Mesenchymal stem cell (in vitro differentiated cells and primary cell): ENCODE measurements at regions not wholly inside any gene's neighbourhood (a gene's known extent, or its start where the extent isn't known, plus 50 kb on each side); places are given as distances from the start of the nearest gene placed in this dataset.

ENCODE experiments used
- DNase-seq: peaks from one replicate; pipeline ENCODE4 v3.0.0-alpha.2; 2013
- H2AFZ ChIP-seq: one replicate; pipeline ENCODE4 v1.6.1; 2013; ENCODE audit warnings: low read depth, mild to moderate bottlenecking, control low read depth, inconsistent platforms, low read length, moderate library complexity
- H2AK5ac ChIP-seq: 2 replicates; pipeline ENCODE4 v1.6.1; 2013; ENCODE audit warnings: low read length, moderate library complexity, mild to moderate bottlenecking, inconsistent platforms; ENCODE audit not compliant: severe bottlenecking
- H2BK120ac ChIP-seq: one replicate; pipeline ENCODE4 v1.6.1; 2013; ENCODE audit warnings: low read depth, mild to moderate bottlenecking, inconsistent platforms, low read length, moderate library complexity
- H2BK12ac ChIP-seq, 2 experiments: one replicate each; pipeline ENCODE4 v1.6.1; 2013; ENCODE audit warnings: inconsistent platforms in 2 of 2, low read length in 2 of 2, mild to moderate bottlenecking in 2 of 2, moderate library complexity in 2 of 2, control low read depth in 1 of 2
- H2BK15ac ChIP-seq: one replicate; pipeline ENCODE4 v1.6.1; 2013; ENCODE audit warnings: mild to moderate bottlenecking, low read depth, inconsistent platforms; ENCODE audit not compliant: poor library complexity, severe bottlenecking
- H2BK5ac ChIP-seq: 2 replicates; pipeline ENCODE4 v1.6.1; 2013; ENCODE audit warnings: low read depth, mild to moderate bottlenecking, low read length, control low read depth, inconsistent platforms; ENCODE audit not compliant: poor library complexity, severe bottlenecking
- H3K14ac ChIP-seq, 2 experiments: one replicate each; pipeline ENCODE4 v1.6.1; 2013; ENCODE audit warnings: inconsistent platforms in 2 of 2, low read length in 2 of 2, control low read depth in 1 of 2, mild to moderate bottlenecking in 1 of 2, moderate library complexity in 1 of 2
- H3K18ac ChIP-seq, 2 experiments: one replicate each; pipeline ENCODE4 v1.6.1; 2013; ENCODE audit warnings: inconsistent platforms in 2 of 2, low read length in 2 of 2, control low read depth in 1 of 2, low read depth in 1 of 2, mild to moderate bottlenecking in 1 of 2
- H3K23ac ChIP-seq, 2 experiments: one replicate each; pipeline ENCODE4 v1.6.1; 2013; ENCODE audit warnings: inconsistent platforms in 2 of 2, low read length in 2 of 2, mild to moderate bottlenecking in 2 of 2, moderate library complexity in 2 of 2, control low read depth in 1 of 2
- H3K27ac ChIP-seq: 2 replicates; pipeline ENCODE4 v1.5.1; 2013; ENCODE audit warnings: mild to moderate bottlenecking, moderate library complexity, low read length, control low read depth, inconsistent platforms; ENCODE audit not compliant: poor library complexity, severe bottlenecking
- H3K27me3 ChIP-seq, 2 experiments: 2 replicates each; pipeline versions ENCODE4 v1.6.1 to v1.7.0; 2013; ENCODE audit warnings: low read length in 2 of 2, mild to moderate bottlenecking in 2 of 2, moderate library complexity in 2 of 2, control low read depth in 1 of 2, inconsistent platforms in 1 of 2; ENCODE audit not compliant: control insufficient read depth in 1 of 2, insufficient read depth in 1 of 2
- H3K36me3 ChIP-seq, 2 experiments: 2 replicates each; pipeline versions ENCODE4 v1.6.1 to v1.7.0; 2013; ENCODE audit warnings: low read length in 2 of 2, control low read depth in 1 of 2, inconsistent platforms in 1 of 2, low read depth in 1 of 2, mild to moderate bottlenecking in 1 of 2; ENCODE audit not compliant: insufficient read depth in 2 of 2, control insufficient read depth in 1 of 2
- H3K4ac ChIP-seq, 2 experiments: one replicate each; pipeline ENCODE4 v1.6.1; 2013; ENCODE audit warnings: inconsistent platforms in 2 of 2, low read length in 2 of 2, mild to moderate bottlenecking in 2 of 2, moderate library complexity in 2 of 2, control low read depth in 1 of 2, low read depth in 1 of 2
- H3K4me1 ChIP-seq: 2 replicates; pipeline ENCODE4 v1.6.1; 2013; ENCODE audit warnings: low read depth, low read length, control low read depth; ENCODE audit not compliant: control insufficient read depth, insufficient read depth
- H3K4me2 ChIP-seq: 2 replicates; pipeline ENCODE4 v1.6.1; 2013; ENCODE audit warnings: low read length, mild to moderate bottlenecking, inconsistent platforms; ENCODE audit not compliant: poor library complexity, severe bottlenecking
- H3K4me3 ChIP-seq, 2 experiments: 2 replicates each; pipeline versions ENCODE4 v1.5.1 to v1.7.0; 2013; ENCODE audit warnings: low read length in 2 of 2, mild to moderate bottlenecking in 2 of 2, control low read depth in 1 of 2, low read depth in 1 of 2; ENCODE audit not compliant: insufficient read depth in 1 of 2
- H3K79me1 ChIP-seq: replicated peaks from 2 replicates; pipeline ENCODE4 v1.6.1; 2013; ENCODE audit warnings: mild to moderate bottlenecking, control low read depth, low read length, inconsistent platforms; ENCODE audit not compliant: poor library complexity, severe bottlenecking
- H3K9ac ChIP-seq: 2 replicates; pipeline ENCODE4 v1.7.0; 2013; ENCODE audit warnings: mild to moderate bottlenecking, low read length, moderate library complexity
- H3K9me3 ChIP-seq: 2 replicates; pipeline ENCODE4 v1.7.0; 2013; ENCODE audit warnings: mild to moderate bottlenecking, low read length; ENCODE audit not compliant: control insufficient read depth
- H4K8ac ChIP-seq: one replicate; pipeline ENCODE4 v1.6.1; 2013; ENCODE audit warnings: inconsistent platforms, mild to moderate bottlenecking, low read length, moderate library complexity
- H4K91ac ChIP-seq: one replicate; pipeline ENCODE4 v1.6.1; 2013; ENCODE audit warnings: mild to moderate bottlenecking, low read length, inconsistent platforms
- WGBS: methylation state at CpG from one replicate; pipeline ENCODE4 v1.1.7; 2013; ENCODE audit warnings: mixed read lengths; 5-methylcytosine and 5-hydroxymethylcytosine counted together

DNA sequence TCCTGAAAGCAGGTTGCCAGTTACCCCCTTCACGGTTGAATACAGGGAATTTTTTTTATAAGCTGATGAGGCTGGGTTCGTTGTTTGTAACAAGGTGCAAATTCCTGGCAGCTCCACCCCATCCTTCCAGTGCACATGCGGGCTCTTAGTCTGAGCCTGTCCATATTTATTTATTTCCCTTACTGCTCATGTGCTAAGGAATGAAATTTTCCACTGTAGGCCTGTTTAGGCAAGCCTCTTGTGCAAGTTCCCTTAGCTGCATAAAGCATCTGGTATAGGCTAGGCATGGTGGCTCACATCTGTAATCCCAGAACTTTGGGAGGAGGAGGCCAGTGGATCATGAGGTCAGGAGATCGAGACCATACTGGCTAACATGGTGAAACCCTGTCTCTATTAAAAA lies 560.9 kb upstream of the PCDH9 start:
- H3K23ac ChIP-seq, result no peak overlapping the region
- H2BK5ac ChIP-seq, result no peak overlapping the region
- no peak overlapping the region for H2BK120ac ChIP-seq
- DNase-seq, result peak; percentile 3
- H3K79me1 ChIP-seq, result no peaks in the 10 kb centered on the region
- H3K36me3 ChIP-seq, result no peaks in the 10 kb centered on the region
- H3K4me1 ChIP-seq, result no peaks in the 10 kb centered on the region
- no peak overlapping the region for H2AK5ac ChIP-seq
- no peak overlapping the region for H2BK12ac ChIP-seq
- H3K14ac ChIP-seq, result no peak overlapping the region
- no peak overlapping the region for H2AFZ ChIP-seq
- no peak overlapping the region for H3K4me3 ChIP-seq
- H3K9me3 ChIP-seq, result no peaks in the 10 kb centered on the region
- no peak overlapping the region for H3K4me2 ChIP-seq
- no peak overlapping the region for H2BK15ac ChIP-seq
- no peak overlapping the region for H4K91ac ChIP-seq
- H3K4ac ChIP-seq, result no peak overlapping the region
- 87% methylated on average over 4 of the region's 4 CpGs for WGBS
- H3K9ac ChIP-seq, result no peak overlapping the region
- no peak overlapping the region for H4K8ac ChIP-seq
- no peak overlapping the region for H3K27ac ChIP-seq
- H3K27me3 ChIP-seq, result no peaks in the 10 kb centered on the region
- H3K18ac ChIP-seq, result no peak overlapping the region

DNA sequence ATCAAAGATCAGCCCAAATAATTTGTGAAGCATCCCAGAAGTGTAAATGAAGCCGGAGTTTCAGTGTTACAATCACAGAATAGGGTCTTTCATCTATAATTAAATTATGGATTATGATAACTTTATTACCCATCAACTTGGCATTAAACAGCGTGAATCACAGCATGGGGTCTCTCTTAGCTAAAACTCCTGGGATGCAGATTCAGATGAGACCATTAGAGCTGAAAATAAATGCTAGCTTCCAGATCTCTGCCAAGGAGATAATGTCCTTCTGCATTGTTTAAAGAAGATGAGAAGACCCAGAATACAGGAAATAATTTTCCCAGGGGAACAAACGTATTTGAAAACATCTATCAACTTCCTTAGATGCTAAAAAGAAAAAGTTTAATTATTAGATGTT lies 546.0 kb upstream of the PCDH9 start:
- Histone ChIP-seq H4K91ac (no peak overlapping the region), H2AFZ (no peak overlapping the region), H4K8ac (no peak overlapping the region), H2BK120ac (no peak overlapping the region), H2BK15ac (no peak overlapping the region), H3K4me2 (no peak overlapping the region), H3K27me3 (no peaks in the 10 kb centered on the region), H3K4me1 (no peaks in the 10 kb centered on the region), H3K79me1 (no peaks in the 10 kb centered on the region), H3K18ac (no peak overlapping the region), H3K9me3 (peaks cover 3% of the 10 kb centered on the region), H3K36me3 (peaks cover 0 to 3% of the 10 kb centered on the region in 2 experiments), H3K4me3 (no peak overlapping the region), H2BK5ac (no peak overlapping the region), H3K27ac (no peak overlapping the region), H2BK12ac (no peak overlapping the region), H2AK5ac (no peak overlapping the region), H3K23ac (no peak overlapping the region), H3K14ac (no peak overlapping the region), H3K4ac (no peak overlapping the region), H3K9ac (no peak overlapping the region)
- DNase-seq, result no peak
- 100% methylated on average over 1 of the region's 3 CpGs for WGBS

DNA sequence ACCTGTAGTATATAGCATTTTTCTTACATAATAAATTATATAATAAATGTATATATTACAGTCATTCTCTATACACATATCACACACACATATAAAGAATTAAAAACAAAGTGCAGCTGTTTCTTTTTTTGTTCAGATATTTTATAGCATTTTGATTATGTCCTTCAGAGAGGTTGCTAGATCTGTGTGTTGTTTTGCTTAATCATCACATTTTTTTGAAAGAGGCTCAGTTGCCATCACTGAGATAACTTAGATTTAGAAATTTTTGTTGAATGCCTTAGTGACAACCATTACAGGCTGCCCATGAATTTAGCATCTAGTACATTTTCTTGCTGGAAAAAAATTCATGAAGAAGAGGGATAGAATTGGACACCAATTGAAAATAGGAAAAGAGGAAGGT lies 545.2 kb upstream of the PCDH9 start:
- Histone ChIP-seq H3K18ac (no peak overlapping the region), H3K79me1 (no peaks in the 10 kb centered on the region), H2BK12ac (no peak overlapping the region), H2BK15ac (no peak overlapping the region), H3K4me1 (no peaks in the 10 kb centered on the region), H3K9me3 (peaks cover 3% of the 10 kb centered on the region), H3K36me3 (peaks cover 0 to 3% of the 10 kb centered on the region in 2 experiments), H2AFZ (no peak overlapping the region), H4K8ac (no peak overlapping the region), H4K91ac (no peak overlapping the region), H2AK5ac (no peak overlapping the region), H3K4ac (no peak overlapping the region), H3K14ac (no peak overlapping the region), H3K27ac (no peak overlapping the region), H3K4me3 (no peak overlapping the region), H3K4me2 (no peak overlapping the region), H3K23ac (no peak overlapping the region), H3K9ac (no peak overlapping the region), H2BK5ac (no peak overlapping the region), H2BK120ac (no peak overlapping the region), H3K27me3 (no peaks in the 10 kb centered on the region)
- no peak for DNase-seq

DNA sequence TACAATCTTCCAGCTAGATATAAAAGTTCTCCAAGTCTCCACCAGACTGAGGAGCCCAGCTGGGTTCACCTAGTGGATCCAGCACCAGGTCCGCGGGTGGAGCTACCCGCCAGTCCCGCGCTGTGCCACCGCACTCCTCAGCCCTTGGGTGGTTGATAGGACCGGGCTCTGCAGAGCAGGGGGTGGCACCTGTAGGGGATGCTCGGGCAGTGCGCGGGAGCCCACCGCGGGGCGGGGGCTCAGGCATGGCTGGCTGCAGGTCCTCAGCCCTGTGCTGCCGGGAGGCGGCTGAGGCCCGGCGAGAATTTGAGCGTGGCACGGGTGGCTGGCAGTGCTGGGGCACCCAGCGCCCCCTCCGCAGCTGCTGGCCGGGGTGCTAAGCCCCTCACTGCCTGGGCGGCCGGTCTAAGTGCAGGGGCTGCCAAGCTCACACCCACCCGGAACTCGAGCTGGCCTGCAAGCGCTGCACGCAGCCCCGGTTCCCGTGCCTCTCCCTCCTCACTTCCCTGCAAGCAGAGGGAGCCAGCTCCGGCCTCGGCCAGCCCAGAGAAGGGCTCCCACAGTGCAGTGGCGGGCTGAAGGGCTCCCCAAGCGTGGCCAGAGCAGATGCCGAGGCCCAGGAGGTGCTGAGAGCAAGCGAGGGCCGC lies 542.8 kb upstream of the PCDH9 start:
- Histone ChIP-seq H3K36me3 (peaks cover 0 to 3% of the 10 kb centered on the region in 2 experiments), H3K27ac (no peak overlapping the region), H3K18ac (no peak overlapping the region), H3K79me1 (no peaks in the 10 kb centered on the region), H2AFZ (no peak overlapping the region), H3K27me3 (no peaks in the 10 kb centered on the region), H3K14ac (no peak overlapping the region), H3K4me1 (no peaks in the 10 kb centered on the region), H2BK12ac (no peak overlapping the region), H2BK120ac (no peak overlapping the region), H4K8ac (no peak overlapping the region), H2BK5ac (no peak overlapping the region), H3K9me3 (peaks cover 3% of the 10 kb centered on the region), H3K23ac (no peak overlapping the region), H3K4me2 (no peak overlapping the region), H3K4ac (no peak overlapping the region), H2BK15ac (no peak overlapping the region), H2AK5ac (no peak overlapping the region), H4K91ac (no peak overlapping the region), H3K4me3 (no peak overlapping the region), H3K9ac (no peak overlapping the region)
- DNase-seq, result no peak
- 94% methylated on average over 36 of the region's 37 CpGs for WGBS
